Activated naive CD8-positive, alpha-beta T cell (primary cell): ENCODE measurements at regions not wholly inside any gene's neighbourhood (a gene's known extent, or its start where the extent isn't known, plus 50 kb on each side); places are given as distances from the start of the nearest gene placed in this dataset.

Experiments used
- H3K27ac Mint-ChIP-seq: one replicate; pipeline ENCODE4 v1.8.0; 2021; ENCODE audit warnings: mixed read lengths
- H3K27me3 Mint-ChIP-seq: one replicate; pipeline ENCODE4 v1.8.0; 2021; ENCODE audit warnings: mixed read lengths
- H3K36me3 Mint-ChIP-seq: one replicate; pipeline ENCODE4 v1.8.0; 2021; ENCODE audit warnings: mixed read lengths
- H3K4me1 Mint-ChIP-seq: one replicate; pipeline ENCODE4 v1.8.0; 2021; ENCODE audit warnings: low read depth, mixed read lengths
- H3K4me3 Mint-ChIP-seq: one replicate; pipeline ENCODE4 v1.8.0; 2021; ENCODE audit warnings: mild to moderate bottlenecking, mixed read lengths
- H3K9me3 Mint-ChIP-seq: one replicate; pipeline ENCODE4 v1.8.0; 2021; ENCODE audit warnings: low read depth, mixed read lengths

GRCh38 chr11:122320671-122321070, 204.7 kb upstream of the BLID start:
- H3K4me3 Mint-ChIP-seq, result no peak overlapping the region
- peaks cover 1% of the 10 kb centered on the region for H3K27me3 Mint-ChIP-seq
- no peaks in the 10 kb centered on the region for H3K4me1 Mint-ChIP-seq
- no peaks in the 10 kb centered on the region for H3K36me3 Mint-ChIP-seq
- H3K27ac Mint-ChIP-seq, result no peak overlapping the region
- H3K9me3 Mint-ChIP-seq, result no peaks in the 10 kb centered on the region

GRCh38 chr11:122319691-122320620, 203.9 kb upstream of the BLID start:
- peaks cover 1% of the 10 kb centered on the region for H3K27me3 Mint-ChIP-seq
- H3K36me3 Mint-ChIP-seq, result no peaks in the 10 kb centered on the region
- H3K4me3 Mint-ChIP-seq, result no peak overlapping the region
- no peaks in the 10 kb centered on the region for H3K4me1 Mint-ChIP-seq
- H3K9me3 Mint-ChIP-seq, result no peaks in the 10 kb centered on the region
- no peak overlapping the region for H3K27ac Mint-ChIP-seq

GRCh38 chr11:122319085-122319484, 203.1 kb upstream of the BLID start:
- Mint-ChIP-seq H3K27me3 (peaks cover 3% of the 10 kb centered on the region), H3K9me3 (no peaks in the 10 kb centered on the region), H3K36me3 (no peaks in the 10 kb centered on the region), H3K4me1 (no peaks in the 10 kb centered on the region), H3K27ac (no peak overlapping the region), H3K4me3 (no peak overlapping the region)

GRCh38 chr11:122317305-122317704, 201.3 kb upstream of the BLID start:
- Mint-ChIP-seq H3K9me3 (no peaks in the 10 kb centered on the region), H3K4me1 (no peaks in the 10 kb centered on the region), H3K27me3 (peaks cover 3% of the 10 kb centered on the region), H3K4me3 (no peak overlapping the region), H3K36me3 (no peaks in the 10 kb centered on the region), H3K27ac (no peak overlapping the region)

- Mint-ChIP-seq H3K27ac (no peak overlapping the region), H3K4me3 (no peak overlapping the region), H3K27me3 (peaks cover 5% of the 10 kb centered on the region), H3K4me1 (no peaks in the 10 kb centered on the region), H3K9me3 (no peaks in the 10 kb centered on the region), H3K36me3 (no peaks in the 10 kb centered on the region)
Measured at GRCh38 chr11:122313581-122313980, 197.6 kb upstream of the BLID start.

GRCh38 chr11:122311216-122311755, 195.3 kb upstream of the BLID start:
- Mint-ChIP-seq H3K4me3 (no peak overlapping the region), H3K4me1 (no peaks in the 10 kb centered on the region)

GRCh38 chr11:122310766-122311165, 194.8 kb upstream of the BLID start:
- Mint-ChIP-seq H3K36me3 (no peaks in the 10 kb centered on the region), H3K27me3 (peaks cover 9% of the 10 kb centered on the region)

More at GRCh38 chr11:122311216-122311755, 195.3 kb upstream of the BLID start:
- H3K9me3 Mint-ChIP-seq, result no peaks in the 10 kb centered on the region
- H3K27me3 Mint-ChIP-seq, result peaks cover 9% of the 10 kb centered on the region
- H3K36me3 Mint-ChIP-seq, result no peaks in the 10 kb centered on the region
- H3K27ac Mint-ChIP-seq, result no peak overlapping the region

GRCh38 chr11:122309262-122309925, 193.4 kb upstream of the BLID start:
- H3K4me1 Mint-ChIP-seq, result no peaks in the 10 kb centered on the region
- H3K27me3 Mint-ChIP-seq, result peaks cover 8% of the 10 kb centered on the region
- no peak overlapping the region for H3K4me3 Mint-ChIP-seq
- no peaks in the 10 kb centered on the region for H3K36me3 Mint-ChIP-seq
- H3K9me3 Mint-ChIP-seq, result no peaks in the 10 kb centered on the region
- H3K27ac Mint-ChIP-seq, result no peak overlapping the region

More at GRCh38 chr11:122310766-122311165, 194.8 kb upstream of the BLID start:
- Mint-ChIP-seq H3K4me3 (no peak overlapping the region), H3K4me1 (no peaks in the 10 kb centered on the region), H3K27ac (no peak overlapping the region), H3K9me3 (no peaks in the 10 kb centered on the region)

GRCh38 chr11:122308226-122308625, 192.2 kb upstream of the BLID start:
- no peaks in the 10 kb centered on the region for H3K9me3 Mint-ChIP-seq
- H3K27me3 Mint-ChIP-seq, result peaks cover 8% of the 10 kb centered on the region
- H3K27ac Mint-ChIP-seq, result no peak overlapping the region
- no peaks in the 10 kb centered on the region for H3K36me3 Mint-ChIP-seq
- no peaks in the 10 kb centered on the region for H3K4me1 Mint-ChIP-seq
- H3K4me3 Mint-ChIP-seq, result no peak overlapping the region

GRCh38 chr11:122307476-122308035, 191.5 kb upstream of the BLID start:
- Mint-ChIP-seq H3K9me3 (no peaks in the 10 kb centered on the region), H3K27me3 (peaks cover 8% of the 10 kb centered on the region), H3K36me3 (no peaks in the 10 kb centered on the region), H3K4me1 (no peaks in the 10 kb centered on the region), H3K27ac (no peak overlapping the region), H3K4me3 (no peak overlapping the region)

- H3K36me3 Mint-ChIP-seq, result no peaks in the 10 kb centered on the region
- no peak overlapping the region for H3K27ac Mint-ChIP-seq
- H3K4me1 Mint-ChIP-seq, result no peaks in the 10 kb centered on the region
- no peak overlapping the region for H3K4me3 Mint-ChIP-seq
- peaks cover 8% of the 10 kb centered on the region for H3K27me3 Mint-ChIP-seq
- no peaks in the 10 kb centered on the region for H3K9me3 Mint-ChIP-seq
Measured at GRCh38 chr11:122306831-122307391, 190.9 kb upstream of the BLID start.

- H3K9me3 Mint-ChIP-seq, result no peaks in the 10 kb centered on the region
- H3K4me1 Mint-ChIP-seq, result no peaks in the 10 kb centered on the region
- H3K27me3 Mint-ChIP-seq, result peaks cover 8% of the 10 kb centered on the region
- H3K36me3 Mint-ChIP-seq, result no peaks in the 10 kb centered on the region
- no peak overlapping the region for H3K27ac Mint-ChIP-seq
- no peak overlapping the region for H3K4me3 Mint-ChIP-seq
Measured at GRCh38 chr11:122305426-122306320, 189.7 kb upstream of the BLID start.

- peaks cover 1% of the 10 kb centered on the region for H3K9me3 Mint-ChIP-seq
- H3K27me3 Mint-ChIP-seq, result peaks cover 8% of the 10 kb centered on the region
- H3K4me3 Mint-ChIP-seq, result no peak overlapping the region
- no peaks in the 10 kb centered on the region for H3K36me3 Mint-ChIP-seq
- H3K27ac Mint-ChIP-seq, result no peak overlapping the region
- H3K4me1 Mint-ChIP-seq, result no peaks in the 10 kb centered on the region
Measured at GRCh38 chr11:122304973-122305372, 189.0 kb upstream of the BLID start.

GRCh38 chr11:122304306-122304705, 188.3 kb upstream of the BLID start:
- H3K4me1 Mint-ChIP-seq, result no peaks in the 10 kb centered on the region
- H3K36me3 Mint-ChIP-seq, result no peaks in the 10 kb centered on the region
- H3K27me3 Mint-ChIP-seq, result peaks cover 6% of the 10 kb centered on the region
- H3K27ac Mint-ChIP-seq, result no peak overlapping the region
- peaks cover 6% of the 10 kb centered on the region for H3K9me3 Mint-ChIP-seq
- H3K4me3 Mint-ChIP-seq, result no peak overlapping the region
